CD4-positive, CD25-positive, alpha-beta regulatory T cell (primary cell): ENCODE measurements at regions not wholly inside any gene's neighbourhood (a gene's known extent, or its start where the extent isn't known, plus 50 kb on each side); places are given as distances from the start of the nearest gene placed in this dataset.

Source experiments
- ATAC-seq, 2 donors: fragments of 150-1000 bp; cut with Tn5 transposase; one replicate each; pipeline ENCODE4 v1.10.0; 2021; ENCODE audit warnings: low read depth in 2 of 2, moderate number of reproducible peaks in 2 of 2, moderate library complexity in 1 of 2
- DNase-seq, 3 donors: peaks; one replicate each; pipeline versions ENCODE4 v3.0.0 to v3.0.0-alpha.2; 2012 to 2022; ENCODE audit warnings: mixed read lengths in 1 of 3
- H3K27ac ChIP-seq: one replicate; pipeline ENCODE4 v1.7.0; 2013; ENCODE audit warnings: mild to moderate bottlenecking, low read length; ENCODE audit not compliant: insufficient read depth, poor library complexity, severe bottlenecking
- H3K27me3 ChIP-seq: one replicate; pipeline ENCODE4 v1.7.0; 2013; ENCODE audit warnings: low read length; ENCODE audit not compliant: control insufficient read depth, insufficient read depth
- H3K36me3 ChIP-seq: one replicate; pipeline ENCODE4 v1.7.0; 2013; ENCODE audit warnings: mild to moderate bottlenecking, low read length, moderate library complexity; ENCODE audit not compliant: control insufficient read depth, insufficient read depth
- H3K4me1 ChIP-seq: 2 replicates; pipeline ENCODE4 v1.7.0; 2013; ENCODE audit warnings: mild to moderate bottlenecking, low read length; ENCODE audit not compliant: insufficient read depth, control insufficient read depth, poor library complexity, severe bottlenecking
- H3K4me3 ChIP-seq: one replicate; pipeline ENCODE4 v1.7.0; 2013; ENCODE audit warnings: low read depth, mild to moderate bottlenecking, low read length, moderate library complexity
- H3K9me3 ChIP-seq, 2 experiments: 1 replicate in 1 of 2; 2 replicates in 1 of 2; pipeline ENCODE4 v1.7.0; 2013; ENCODE audit warnings: low read length in 2 of 2, mild to moderate bottlenecking in 1 of 2, moderate library complexity in 1 of 2; ENCODE audit not compliant: control insufficient read depth in 2 of 2
- H3K27ac Mint-ChIP-seq, 3 donors: one replicate each; pipeline ENCODE4 v1.8.0; 2020 to 2022; ENCODE audit warnings: mild to moderate bottlenecking in 3 of 3, mixed read lengths in 3 of 3, moderate library complexity in 2 of 3
- H3K27me3 Mint-ChIP-seq: one replicate; pipeline ENCODE4 v1.8.0; 2022; ENCODE audit warnings: mild to moderate bottlenecking, mixed read lengths
- H3K36me3 Mint-ChIP-seq: one replicate; pipeline ENCODE4 v1.8.0; 2020; ENCODE audit warnings: mixed read lengths
- H3K4me1 Mint-ChIP-seq, 4 donors: one replicate each; pipeline ENCODE4 v1.8.0; 2020 to 2022; ENCODE audit warnings: mixed read lengths in 4 of 4, mild to moderate bottlenecking in 1 of 4
- H3K4me3 Mint-ChIP-seq, 4 donors: one replicate each; pipeline ENCODE4 v1.8.0; 2020 to 2022; ENCODE audit warnings: mild to moderate bottlenecking in 4 of 4, mixed read lengths in 4 of 4, moderate library complexity in 3 of 4
- H3K9me3 Mint-ChIP-seq, 7 donors: one replicate each; pipeline ENCODE4 v1.8.0; 2020 to 2022; ENCODE audit warnings: mixed read lengths in 7 of 7, mild to moderate bottlenecking in 3 of 7, moderate library complexity in 2 of 7

GRCh38 chr16:86080982-86081381, 182.0 kb downstream of the IRF8 start:
- DNase-seq (no peak), ATAC-seq (no peak)
- no peaks in the 10 kb centered on the region for H3K36me3 ChIP-seq
- no peak overlapping the region for H3K27ac ChIP-seq
- no peaks in the 10 kb centered on the region for H3K27me3 Mint-ChIP-seq
- no peaks in the 10 kb centered on the region for H3K9me3 Mint-ChIP-seq
- H3K27me3 ChIP-seq = no peaks in the 10 kb centered on the region
- H3K36me3 Mint-ChIP-seq = no peaks in the 10 kb centered on the region
- no peaks in the 10 kb centered on the region for H3K9me3 ChIP-seq
- no peak overlapping the region for H3K4me3 Mint-ChIP-seq
- H3K4me3 ChIP-seq = no peak overlapping the region
- H3K27ac Mint-ChIP-seq = no peak overlapping the region
- no peaks in the 10 kb centered on the region for H3K4me1 Mint-ChIP-seq
- no peaks in the 10 kb centered on the region for H3K4me1 ChIP-seq

- H3K27ac ChIP-seq = no peak overlapping the region
- no peak for ATAC-seq
- no peaks in the 10 kb centered on the region for H3K36me3 ChIP-seq
- no peaks in the 10 kb centered on the region for H3K9me3 ChIP-seq
- no peaks in the 10 kb centered on the region for H3K4me1 ChIP-seq
- no peak overlapping the region for H3K4me3 ChIP-seq
- no peak for DNase-seq
- no peaks in the 10 kb centered on the region for H3K27me3 ChIP-seq
- Mint-ChIP-seq H3K27me3 (no peaks in the 10 kb centered on the region), H3K4me3 (no peak overlapping the region), H3K36me3 (no peaks in the 10 kb centered on the region), H3K4me1 (no peaks in the 10 kb centered on the region), H3K9me3 (no peaks in the 10 kb centered on the region), H3K27ac (peak overlapping the region in 1 of 3 donors; percentile 5)
Observed at GRCh38 chr16:86082418-86083030, 183.6 kb downstream of the IRF8 start.

GRCh38 chr16:86083382-86084002, 184.5 kb downstream of the IRF8 start:
- Mint-ChIP-seq H3K27ac (no peak overlapping the region), H3K4me3 (no peak overlapping the region), H3K36me3 (no peaks in the 10 kb centered on the region), H3K27me3 (no peaks in the 10 kb centered on the region), H3K9me3 (no peaks in the 10 kb centered on the region), H3K4me1 (no peaks in the 10 kb centered on the region)
- ATAC-seq = no peak
- no peaks in the 10 kb centered on the region for H3K9me3 ChIP-seq
- no peaks in the 10 kb centered on the region for H3K4me1 ChIP-seq
- H3K4me3 ChIP-seq = no peak overlapping the region
- no peaks in the 10 kb centered on the region for H3K27me3 ChIP-seq
- no peak for DNase-seq
- H3K27ac ChIP-seq = no peak overlapping the region
- H3K36me3 ChIP-seq = no peaks in the 10 kb centered on the region

- Mint-ChIP-seq H3K36me3 (no peaks in the 10 kb centered on the region), H3K27ac (no peak overlapping the region), H3K9me3 (no peaks in the 10 kb centered on the region), H3K4me1 (no peaks in the 10 kb centered on the region), H3K4me3 (no peak overlapping the region), H3K27me3 (no peaks in the 10 kb centered on the region)
- no peaks in the 10 kb centered on the region for H3K36me3 ChIP-seq
- H3K27ac ChIP-seq = no peak overlapping the region
- H3K27me3 ChIP-seq = no peaks in the 10 kb centered on the region
- ATAC-seq (no peak), DNase-seq (no peak)
- no peaks in the 10 kb centered on the region for H3K9me3 ChIP-seq
- no peaks in the 10 kb centered on the region for H3K4me1 ChIP-seq
- no peak overlapping the region for H3K4me3 ChIP-seq
Observed at GRCh38 chr16:86085161-86085611, 186.2 kb downstream of the IRF8 start.

- Mint-ChIP-seq H3K27ac (no peak overlapping the region), H3K4me3 (no peak overlapping the region), H3K4me1 (peaks cover 0 to 3% (median 0%) of the 10 kb centered on the region in 4 donors), H3K27me3 (no peaks in the 10 kb centered on the region), H3K36me3 (no peaks in the 10 kb centered on the region), H3K9me3 (no peaks in the 10 kb centered on the region)
- no peaks in the 10 kb centered on the region for H3K36me3 ChIP-seq
- DNase-seq (no peak), ATAC-seq (no peak)
- H3K4me1 ChIP-seq = no peaks in the 10 kb centered on the region
- H3K27me3 ChIP-seq = no peaks in the 10 kb centered on the region
- H3K27ac ChIP-seq = no peak overlapping the region
- no peak overlapping the region for H3K4me3 ChIP-seq
- H3K9me3 ChIP-seq = no peaks in the 10 kb centered on the region
Observed at GRCh38 chr16:86085795-86086194, 186.8 kb downstream of the IRF8 start.

- no peak overlapping the region for H3K4me3 Mint-ChIP-seq
- no peak for DNase-seq
- H3K9me3 Mint-ChIP-seq = no peaks in the 10 kb centered on the region
- no peak for ATAC-seq
- H3K4me3 ChIP-seq = no peak overlapping the region
- H3K36me3 Mint-ChIP-seq = no peaks in the 10 kb centered on the region
- H3K36me3 ChIP-seq = no peaks in the 10 kb centered on the region
- H3K27ac ChIP-seq = no peak overlapping the region
- H3K27me3 ChIP-seq = no peaks in the 10 kb centered on the region
- no peaks in the 10 kb centered on the region for H3K4me1 ChIP-seq
- peaks cover 0 to 3% (median 0%) of the 10 kb centered on the region in 4 donors for H3K4me1 Mint-ChIP-seq
- H3K9me3 ChIP-seq = no peaks in the 10 kb centered on the region
- no peaks in the 10 kb centered on the region for H3K27me3 Mint-ChIP-seq
- H3K27ac Mint-ChIP-seq = no peak overlapping the region
Observed at GRCh38 chr16:86086471-86086870, 187.5 kb downstream of the IRF8 start.

- ATAC-seq (no peak), DNase-seq (no peak)
- Histone ChIP-seq H3K4me3 (no peak overlapping the region), H3K27ac (no peak overlapping the region), H3K27me3 (no peaks in the 10 kb centered on the region), H3K4me1 (no peaks in the 10 kb centered on the region), H3K9me3 (no peaks in the 10 kb centered on the region), H3K36me3 (no peaks in the 10 kb centered on the region)
- peaks cover 0 to 3% (median 0%) of the 10 kb centered on the region in 4 donors for H3K4me1 Mint-ChIP-seq
- H3K27ac Mint-ChIP-seq = no peak overlapping the region
- H3K9me3 Mint-ChIP-seq = no peaks in the 10 kb centered on the region
- no peaks in the 10 kb centered on the region for H3K27me3 Mint-ChIP-seq
- no peak overlapping the region for H3K4me3 Mint-ChIP-seq
- no peaks in the 10 kb centered on the region for H3K36me3 Mint-ChIP-seq
Observed at GRCh38 chr16:86087011-86087895, 188.3 kb downstream of the IRF8 start.
